ENCODE measurements at regions not wholly inside any gene's neighbourhood (a gene's known extent, or its start where the extent isn't known, plus 50 kb on each side); places are given as distances from the start of the nearest gene placed in this dataset.

DNA sequence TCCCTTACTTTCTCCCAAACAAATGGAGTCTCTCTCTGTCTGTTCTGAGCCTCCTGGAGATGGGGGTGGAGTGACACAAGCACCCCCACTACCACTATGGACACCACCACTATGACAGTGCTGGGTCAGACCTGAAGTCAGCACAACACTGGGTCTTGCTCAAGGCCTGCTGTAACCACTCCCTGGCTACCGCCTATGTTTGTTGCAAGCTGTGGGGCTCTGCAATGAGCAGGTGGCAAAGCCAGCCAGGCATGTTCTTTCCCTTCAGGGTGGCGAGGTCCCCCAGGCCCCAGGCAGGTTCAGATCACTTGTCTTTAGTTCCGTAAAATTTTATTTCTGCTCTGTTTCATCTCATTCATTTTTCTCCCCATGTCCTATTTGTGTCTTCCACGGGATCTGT lies 349.8 kb downstream of the TMEM121 start:
- H3K4me3 ChIP-seq (ENCODE audit: low read depth, low read length), result no peak overlapping the region
- TF ChIP-seq, protein P1, sequence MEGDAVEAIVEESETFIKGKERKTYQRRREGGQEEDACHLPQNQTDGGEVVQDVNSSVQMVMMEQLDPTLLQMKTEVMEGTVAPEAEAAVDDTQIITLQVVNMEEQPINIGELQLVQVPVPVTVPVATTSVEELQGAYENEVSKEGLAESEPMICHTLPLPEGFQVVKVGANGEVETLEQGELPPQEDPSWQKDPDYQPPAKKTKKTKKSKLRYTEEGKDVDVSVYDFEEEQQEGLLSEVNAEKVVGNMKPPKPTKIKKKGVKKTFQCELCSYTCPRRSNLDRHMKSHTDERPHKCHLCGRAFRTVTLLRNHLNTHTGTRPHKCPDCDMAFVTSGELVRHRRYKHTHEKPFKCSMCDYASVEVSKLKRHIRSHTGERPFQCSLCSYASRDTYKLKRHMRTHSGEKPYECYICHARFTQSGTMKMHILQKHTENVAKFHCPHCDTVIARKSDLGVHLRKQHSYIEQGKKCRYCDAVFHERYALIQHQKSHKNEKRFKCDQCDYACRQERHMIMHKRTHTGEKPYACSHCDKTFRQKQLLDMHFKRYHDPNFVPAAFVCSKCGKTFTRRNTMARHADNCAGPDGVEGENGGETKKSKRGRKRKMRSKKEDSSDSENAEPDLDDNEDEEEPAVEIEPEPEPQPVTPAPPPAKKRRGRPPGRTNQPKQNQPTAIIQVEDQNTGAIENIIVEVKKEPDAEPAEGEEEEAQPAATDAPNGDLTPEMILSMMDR (IDR thresholded peaks at IDR 0.05; ENCODE audit: low read depth, low read length), result no peak

DNA sequence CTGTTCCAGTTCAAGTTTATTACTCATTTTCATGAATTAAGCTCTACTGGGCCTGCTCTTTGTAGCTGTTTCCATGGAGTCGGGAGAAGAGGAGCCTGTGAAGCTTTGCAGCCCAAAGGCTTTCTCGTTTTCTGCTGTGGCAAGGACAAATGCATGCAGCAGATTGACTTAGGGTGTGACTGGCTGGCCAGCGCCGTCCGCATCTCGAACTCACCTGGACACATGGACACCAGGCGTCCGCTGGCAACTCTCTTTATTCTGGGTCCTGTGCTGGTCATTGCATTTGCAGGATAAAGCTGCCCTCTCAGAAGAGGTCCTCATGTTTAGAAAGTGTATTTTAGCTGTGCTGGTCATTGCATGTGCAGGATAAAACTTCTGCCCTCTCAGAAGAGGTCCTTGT lies 350.4 kb downstream of the TMEM121 start:
- TF ChIP-seq, protein P1 (IDR thresholded peaks at IDR 0.05; ENCODE audit: low read depth, low read length), result no peak
- H3K4me3 ChIP-seq (ENCODE audit: low read depth, low read length), result no peak overlapping the region

GRCh38 chr14:105877645-105878044 lies 351.3 kb downstream of the TMEM121 start:
- TF ChIP-seq, protein P1 (IDR thresholded peaks at IDR 0.05; ENCODE audit: low read depth, low read length), result no peak
- H3K4me3 ChIP-seq (ENCODE audit: low read depth, low read length), result no peak overlapping the region

- H3K4me3 ChIP-seq (ENCODE audit: low read depth, low read length), result no peak overlapping the region
Measured at GRCh38 chr14:105878125-105878524, 351.7 kb downstream of the TMEM121 start.

DNA sequence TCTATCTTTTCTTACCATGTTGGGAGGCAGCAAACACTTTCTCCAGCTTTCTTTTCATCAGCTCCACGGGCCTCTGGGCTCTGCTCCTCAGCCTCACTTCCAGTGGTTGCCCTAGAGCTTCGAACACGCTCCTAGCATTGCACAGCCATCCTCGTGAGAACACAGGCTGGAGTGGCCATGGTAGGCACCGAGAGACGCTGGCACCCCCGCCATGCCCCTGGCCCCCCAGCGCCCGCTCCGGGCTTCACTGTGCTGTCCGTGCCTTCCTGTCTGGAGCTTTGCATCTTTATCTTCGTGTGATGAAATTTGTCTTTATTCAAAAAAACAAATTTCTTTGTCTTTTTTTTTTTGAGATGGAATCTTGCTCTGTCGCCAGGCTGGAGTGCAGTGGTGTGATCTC lies 352.2 kb downstream of the TMEM121 start:
- TF ChIP-seq, protein P1 (IDR thresholded peaks at IDR 0.05; ENCODE audit: low read depth, low read length), result no peak
- H3K4me3 ChIP-seq (ENCODE audit: low read depth, low read length), result no peak overlapping the region

More at GRCh38 chr14:105878125-105878524, 351.7 kb downstream of the TMEM121 start:
- TF ChIP-seq, protein P1 (IDR thresholded peaks at IDR 0.05; ENCODE audit: low read depth, low read length), result no peak

GRCh38 chr14:105879503-105879866 lies 353.1 kb downstream of the TMEM121 start:
- H3K4me3 ChIP-seq (ENCODE audit: low read depth, low read length), result no peak overlapping the region
- TF ChIP-seq, protein P1 (IDR thresholded peaks at IDR 0.05; ENCODE audit: low read depth, low read length), result no peak

DNA sequence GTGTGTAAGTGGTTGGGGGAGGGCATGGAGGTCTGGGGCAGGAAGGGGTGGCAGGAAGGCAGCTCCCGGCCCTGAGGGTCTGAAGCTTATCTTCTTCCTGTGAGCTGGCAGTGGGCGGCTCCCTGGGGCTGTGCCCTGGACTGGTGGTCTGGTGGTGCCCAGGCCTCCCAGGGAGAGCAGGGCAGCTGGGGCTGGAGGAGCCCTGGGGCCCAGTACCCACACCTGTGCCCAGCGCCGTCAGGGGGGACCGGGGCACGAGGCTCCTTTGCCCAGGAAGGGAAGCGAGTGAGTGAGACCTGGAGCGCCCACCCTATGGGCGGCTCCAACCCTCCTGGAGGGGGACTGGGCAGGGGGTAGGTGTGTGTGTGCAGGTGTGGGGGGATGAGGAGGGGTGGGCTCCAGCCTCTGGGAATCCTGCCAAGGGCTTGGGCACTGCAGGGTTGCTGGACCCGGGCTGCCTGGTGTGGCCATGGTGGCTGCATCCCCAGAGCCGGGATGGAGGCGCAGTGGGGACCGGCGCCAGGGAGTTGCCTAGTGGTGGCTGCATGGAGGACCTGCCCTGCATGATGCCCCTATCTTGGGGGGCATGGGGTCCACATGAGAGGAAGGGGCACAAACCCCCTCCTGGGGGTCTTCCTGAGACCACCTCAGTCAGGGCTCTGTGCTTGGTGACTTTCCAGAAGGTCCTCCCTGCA lies 353.6 kb downstream of the TMEM121 start:
- TF ChIP-seq, protein P1 (IDR thresholded peaks at IDR 0.05; ENCODE audit: low read depth, low read length), result no peak
- no peak overlapping the region for H3K4me3 ChIP-seq (ENCODE audit: low read depth, low read length)
